Uterus (tissue), 2 donors: ENCODE measurements at regions not wholly inside any gene's neighbourhood (a gene's known extent, or its start where the extent isn't known, plus 50 kb on each side); places are given as distances from the start of the nearest gene placed in this dataset.

Experiments
- POLR2A ChIP-seq, 2 donors: fragments of 450-650 bp; IDR thresholded peaks; one replicate each; pipeline ENCODE4 v1.6.1; 2016; ENCODE audit warnings: antibody characterized with exemption in 2 of 2, mild to moderate bottlenecking in 1 of 2, moderate library complexity in 1 of 2
- TF ChIP-seq, protein P1 (sequence below), 4 experiments: fragments of 200-600 bp in 2 of 4; fragments of 450-650 bp in 2 of 4; sonication (generic) in 2 of 4; IDR thresholded peaks; one replicate each; pipeline ENCODE4 v1.5.1; 2016 to 2019; ENCODE audit warnings: antibody characterized with exemption in 4 of 4, mild to moderate bottlenecking in 2 of 4, moderate library complexity in 1 of 4

DNA sequence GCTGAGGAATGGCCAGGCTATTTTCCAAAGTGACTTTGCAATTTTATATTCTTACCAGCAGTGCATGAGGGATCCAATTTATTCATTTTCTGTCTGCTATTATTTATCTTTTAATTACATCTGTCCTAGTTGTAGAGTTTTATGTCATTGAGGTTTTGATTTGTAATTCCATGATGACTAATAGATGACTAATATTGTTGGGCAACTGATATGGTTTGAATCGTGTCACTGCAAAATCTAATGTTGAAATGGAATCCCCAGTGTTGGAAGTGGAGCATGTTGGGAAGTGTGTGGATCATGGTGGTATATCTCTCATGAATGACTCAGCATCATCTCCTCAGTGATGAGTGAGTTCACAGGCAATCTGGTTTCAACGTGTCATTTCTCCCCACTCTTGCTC, 201.5 kb downstream of the TBX22 start:
- TF ChIP-seq, protein P1, sequence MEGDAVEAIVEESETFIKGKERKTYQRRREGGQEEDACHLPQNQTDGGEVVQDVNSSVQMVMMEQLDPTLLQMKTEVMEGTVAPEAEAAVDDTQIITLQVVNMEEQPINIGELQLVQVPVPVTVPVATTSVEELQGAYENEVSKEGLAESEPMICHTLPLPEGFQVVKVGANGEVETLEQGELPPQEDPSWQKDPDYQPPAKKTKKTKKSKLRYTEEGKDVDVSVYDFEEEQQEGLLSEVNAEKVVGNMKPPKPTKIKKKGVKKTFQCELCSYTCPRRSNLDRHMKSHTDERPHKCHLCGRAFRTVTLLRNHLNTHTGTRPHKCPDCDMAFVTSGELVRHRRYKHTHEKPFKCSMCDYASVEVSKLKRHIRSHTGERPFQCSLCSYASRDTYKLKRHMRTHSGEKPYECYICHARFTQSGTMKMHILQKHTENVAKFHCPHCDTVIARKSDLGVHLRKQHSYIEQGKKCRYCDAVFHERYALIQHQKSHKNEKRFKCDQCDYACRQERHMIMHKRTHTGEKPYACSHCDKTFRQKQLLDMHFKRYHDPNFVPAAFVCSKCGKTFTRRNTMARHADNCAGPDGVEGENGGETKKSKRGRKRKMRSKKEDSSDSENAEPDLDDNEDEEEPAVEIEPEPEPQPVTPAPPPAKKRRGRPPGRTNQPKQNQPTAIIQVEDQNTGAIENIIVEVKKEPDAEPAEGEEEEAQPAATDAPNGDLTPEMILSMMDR (IDR thresholded peaks at IDR 0.05), result no peak
- TF ChIP-seq POLR2A (IDR thresholded peaks at IDR 0.05), result no peak
